Uterus (tissue), 3 donors: ENCODE measurements at regions not wholly inside any gene's neighbourhood (a gene's known extent, or its start where the extent isn't known, plus 50 kb on each side); places are given as distances from the start of the nearest gene placed in this dataset.

Source experiments
- DNase-seq, 2 donors: peaks; one replicate each; pipeline ENCODE4 v3.0.0-alpha.2; 2019 to 2020
- H3K27ac ChIP-seq, 2 donors: fragments of 200-600 bp; sonication (generic); 1 replicate in 1 of 2; 2 replicates in 1 of 2; pipeline ENCODE4 v1.5.1; 2016 to 2018
- H3K27me3 ChIP-seq, 2 donors: fragments of 200-600 bp; sonication (generic); one replicate each; pipeline ENCODE4 v1.5.1; 2018 to 2019; ENCODE audit warnings: control low read depth in 1 of 2
- H3K36me3 ChIP-seq, 2 donors: fragments of 200-600 bp; sonication (generic); one replicate each; pipeline ENCODE4 v1.5.1; 2019; ENCODE audit warnings: control low read depth in 1 of 2
- H3K4me1 ChIP-seq, 2 donors: fragments of 200-600 bp; sonication (generic); one replicate each; pipeline ENCODE4 v1.5.1; 2018 to 2019; ENCODE audit warnings: control low read depth in 1 of 2
- H3K4me3 ChIP-seq, 2 donors: fragments of 200-600 bp; sonication (generic); 1 replicate in 1 of 2; 2 replicates in 1 of 2; pipeline ENCODE4 v1.5.1; 2018 to 2019; ENCODE audit warnings: mild to moderate bottlenecking in 1 of 2
- H3K9me3 ChIP-seq, 2 donors: fragments of 200-600 bp; sonication (generic); one replicate each; pipeline ENCODE4 v1.5.1; 2019; ENCODE audit warnings: control low read depth in 1 of 2
- CTCF ChIP-seq, 4 experiments: fragments of 200-600 bp in 2 of 4; fragments of 450-650 bp in 2 of 4; sonication (generic) in 2 of 4; IDR thresholded peaks; one replicate each; pipeline ENCODE4 v1.5.1; 2016 to 2019; ENCODE audit warnings: antibody characterized with exemption in 4 of 4, mild to moderate bottlenecking in 2 of 4, moderate library complexity in 1 of 4
- POLR2A ChIP-seq, 2 donors: fragments of 450-650 bp; IDR thresholded peaks; one replicate each; pipeline ENCODE4 v1.6.1; 2016; ENCODE audit warnings: antibody characterized with exemption in 2 of 2, mild to moderate bottlenecking in 1 of 2, moderate library complexity in 1 of 2
- intact Hi-C: fragments of 100-400 bp; cut with DNase I; formaldehyde crosslinking; loops from one replicate; pipeline ENCODE4 v1.15.1; 2023; ENCODE audit warnings: low total_unique reads
- donor health status: DM: yes; HTN: yes; CAD: no.

GRCh38 chr7:124996778-124997177 is 67.2 kb upstream of the POT1 start:
- no peak for DNase-seq
- Histone ChIP-seq H3K27ac (no peak overlapping the region), H3K4me3 (no peak overlapping the region), H3K4me1 (no peaks in the 10 kb centered on the region), H3K9me3 (no peaks in the 10 kb centered on the region), H3K36me3 (no peaks in the 10 kb centered on the region), H3K27me3 (no peaks in the 10 kb centered on the region)
- intact Hi-C loops, result no loop called here
- TF ChIP-seq CTCF (IDR thresholded peaks at IDR 0.05) (no peak), POLR2A (IDR thresholded peaks at IDR 0.05) (no peak)

- Histone ChIP-seq H3K27ac (no peak overlapping the region), H3K4me3 (no peak overlapping the region), H3K9me3 (no peaks in the 10 kb centered on the region), H3K4me1 (no peaks in the 10 kb centered on the region), H3K27me3 (no peaks in the 10 kb centered on the region), H3K36me3 (no peaks in the 10 kb centered on the region)
- DNase-seq, result no peak
- intact Hi-C loops, result no loop called here
- TF ChIP-seq POLR2A (IDR thresholded peaks at IDR 0.05) (no peak), CTCF (IDR thresholded peaks at IDR 0.05) (no peak)
These were observed 63.4 kb upstream of the POT1 start for GRCh38 chr7:124992851-124993562.

- intact Hi-C loops, result no loop called here
- Histone ChIP-seq H3K4me3 (no peak overlapping the region), H3K27ac (no peak overlapping the region), H3K9me3 (no peaks in the 10 kb centered on the region), H3K36me3 (no peaks in the 10 kb centered on the region), H3K4me1 (no peaks in the 10 kb centered on the region), H3K27me3 (no peaks in the 10 kb centered on the region)
- no peak for TF ChIP-seq POLR2A (IDR thresholded peaks at IDR 0.05)
- TF ChIP-seq CTCF (IDR thresholded peaks at IDR 0.05), result no peak
- no peak for DNase-seq
These were observed 60.3 kb upstream of the POT1 start for GRCh38 chr7:124989911-124990310.
